BLaER1 (cell line): ENCODE measurements at regions not wholly inside any gene's neighbourhood (a gene's known extent, or its start where the extent isn't known, plus 50 kb on each side); places are given as distances from the start of the nearest gene placed in this dataset.
A peak's percentile ranks its signal among the peaks of the same experiment; 100 is the strongest.
"Not testable (repeated sequence)": the region's sequence is repeated elsewhere in the genome, so short reads cannot be mapped to it uniquely, and the experiment has no call there.

Experiments used
- H3K27ac ChIP-seq: shearing (Covaris generic); formaldehyde crosslinking; 2 replicates; pipeline ENCODE4 v1.8.1; 2022
- H3K27me3 ChIP-seq: shearing (Covaris generic); formaldehyde crosslinking; 2 replicates; pipeline ENCODE4 v1.8.1; 2022
- H3K36me3 ChIP-seq: shearing (Covaris generic); formaldehyde crosslinking; 2 replicates; pipeline ENCODE4 v1.8.1; 2022
- H3K4me1 ChIP-seq: shearing (Covaris generic); formaldehyde crosslinking; 2 replicates; pipeline ENCODE4 v1.8.1; 2022
- H3K4me2 ChIP-seq: shearing (Covaris generic); formaldehyde crosslinking; 2 replicates; pipeline ENCODE4 v1.8.1; 2022
- H3K4me3 ChIP-seq: shearing (Covaris generic); formaldehyde crosslinking; 2 replicates; pipeline ENCODE4 v1.8.1; 2022
- H3K9ac ChIP-seq: shearing (Covaris generic); formaldehyde crosslinking; 2 replicates; pipeline ENCODE4 v1.8.1; 2022
- H3K9me3 ChIP-seq: shearing (Covaris generic); formaldehyde crosslinking; 2 replicates; pipeline ENCODE4 v1.8.1; 2022
- H4K20me1 ChIP-seq: shearing (Covaris generic); formaldehyde crosslinking; 2 replicates; pipeline ENCODE4 v1.8.1; 2022
- Cebpa-rat ChIP-seq: shearing (Covaris generic); IDR thresholded peaks from 2 replicates; pipeline ENCODE4 v1.8.1; 2022

DNA sequence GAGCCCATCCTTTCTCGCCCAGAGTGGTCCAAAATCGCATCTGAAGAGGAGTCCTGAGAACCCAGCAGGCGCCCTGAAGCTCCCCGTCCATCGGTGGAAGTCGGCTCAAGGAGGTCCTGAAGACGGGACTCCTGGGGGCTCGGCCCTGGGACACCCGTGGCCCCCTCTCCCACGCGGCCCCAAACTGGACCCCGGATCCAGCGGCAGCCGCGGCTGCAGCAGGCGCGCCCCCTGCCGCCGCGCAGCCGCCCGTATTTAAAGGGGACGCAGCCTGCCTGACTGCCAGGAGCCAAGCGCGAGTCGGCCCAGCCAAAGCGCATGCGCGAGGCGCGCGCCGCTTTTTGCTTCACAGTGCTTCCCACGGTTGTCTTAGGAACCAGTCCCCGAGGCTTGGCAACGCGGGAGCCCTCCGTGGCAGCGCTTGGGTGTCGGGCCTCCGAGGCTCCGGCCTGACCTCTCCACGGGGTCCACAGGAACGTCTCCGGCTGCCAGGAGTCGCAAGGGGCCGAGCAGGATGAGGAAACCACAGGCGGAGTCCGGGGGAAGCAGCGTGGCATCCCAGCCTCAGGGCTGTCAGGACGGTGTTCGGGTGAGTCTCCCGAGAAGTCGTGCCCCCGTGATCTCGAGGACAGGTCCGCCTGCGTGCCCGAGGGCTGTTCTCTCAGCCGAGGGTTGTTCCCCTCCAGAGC lies 691.6 kb downstream of the KCNJ18 start:
- not testable (repeated sequence) for H4K20me1 ChIP-seq, H3K4me1 ChIP-seq, H3K9me3 ChIP-seq, H3K4me2 ChIP-seq, H3K9ac ChIP-seq, H3K27ac ChIP-seq, H3K27me3 ChIP-seq, H3K4me3 ChIP-seq, H3K36me3 ChIP-seq

DNA sequence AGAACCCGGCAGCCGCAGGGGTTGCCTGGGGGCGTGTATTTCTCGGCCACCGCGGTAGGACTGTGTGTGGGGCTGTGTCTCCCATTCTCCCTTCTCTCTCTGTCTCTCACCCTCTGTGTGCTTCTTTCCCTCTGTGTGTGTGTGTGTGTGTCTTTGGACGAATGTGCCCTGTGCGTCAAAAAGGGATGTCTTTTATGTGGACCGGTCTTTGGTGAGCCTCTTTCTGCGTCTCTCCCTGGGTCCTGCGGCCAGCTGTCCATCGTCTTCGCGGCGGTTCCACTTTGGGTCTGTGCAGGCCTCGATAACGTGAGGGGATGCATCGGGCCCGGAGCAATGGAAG lies 692.1 kb downstream of the KCNJ18 start:
- H3K4me3 ChIP-seq, H3K27me3 ChIP-seq, H3K4me1 ChIP-seq, H3K4me2 ChIP-seq, H3K9ac ChIP-seq, H3K27ac ChIP-seq, H3K36me3 ChIP-seq, H3K9me3 ChIP-seq, H4K20me1 ChIP-seq: not testable (repeated sequence)

DNA sequence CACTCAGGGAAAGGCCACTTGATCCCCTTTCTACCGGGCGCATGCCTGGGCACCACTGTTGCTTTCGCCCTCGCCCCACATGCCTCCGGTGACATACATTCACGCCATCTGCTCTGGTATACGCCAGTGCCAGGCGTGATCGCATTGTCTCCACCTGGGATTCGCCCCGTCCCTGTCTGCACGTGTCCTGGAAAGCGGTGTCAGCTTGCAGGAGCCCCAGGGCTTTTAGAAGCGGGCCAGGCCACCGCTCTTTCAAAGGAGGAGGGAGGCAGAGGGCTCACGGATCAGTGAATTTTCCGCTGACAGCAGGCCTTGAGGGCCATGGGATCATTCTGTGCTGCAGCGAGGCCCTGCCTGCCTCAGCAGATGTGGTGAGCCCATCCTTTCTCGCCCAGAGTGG lies 706.1 kb downstream of the KCNJ18 start:
- H3K4me2 ChIP-seq, H3K4me1 ChIP-seq, H3K27ac ChIP-seq, H3K9me3 ChIP-seq, H3K27me3 ChIP-seq, H3K36me3 ChIP-seq, H3K9ac ChIP-seq, H3K4me3 ChIP-seq, H4K20me1 ChIP-seq: not testable (repeated sequence)

DNA sequence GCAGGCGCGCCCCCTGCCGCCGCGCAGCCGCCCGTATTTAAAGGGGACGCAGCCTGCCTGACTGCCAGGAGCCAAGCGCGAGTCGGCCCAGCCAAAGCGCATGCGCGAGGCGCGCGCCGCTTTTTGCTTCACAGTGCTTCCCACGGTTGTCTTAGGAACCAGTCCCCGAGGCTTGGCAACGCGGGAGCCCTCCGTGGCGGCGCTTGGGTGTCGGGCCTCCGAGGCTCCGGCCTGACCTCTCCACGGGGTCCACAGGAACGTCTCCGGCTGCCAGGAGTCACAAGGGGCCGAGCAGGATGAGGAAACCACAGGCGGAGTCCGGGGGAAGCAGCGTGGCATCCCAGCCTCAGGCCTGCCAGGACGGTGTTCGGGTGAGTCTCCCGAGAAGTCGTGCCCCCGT lies 706.7 kb downstream of the KCNJ18 start:
- not testable (repeated sequence) for H3K9me3 ChIP-seq, H3K4me3 ChIP-seq, H3K27me3 ChIP-seq, H3K36me3 ChIP-seq, H3K4me2 ChIP-seq, H3K4me1 ChIP-seq, H3K27ac ChIP-seq, H3K9ac ChIP-seq, H4K20me1 ChIP-seq

DNA sequence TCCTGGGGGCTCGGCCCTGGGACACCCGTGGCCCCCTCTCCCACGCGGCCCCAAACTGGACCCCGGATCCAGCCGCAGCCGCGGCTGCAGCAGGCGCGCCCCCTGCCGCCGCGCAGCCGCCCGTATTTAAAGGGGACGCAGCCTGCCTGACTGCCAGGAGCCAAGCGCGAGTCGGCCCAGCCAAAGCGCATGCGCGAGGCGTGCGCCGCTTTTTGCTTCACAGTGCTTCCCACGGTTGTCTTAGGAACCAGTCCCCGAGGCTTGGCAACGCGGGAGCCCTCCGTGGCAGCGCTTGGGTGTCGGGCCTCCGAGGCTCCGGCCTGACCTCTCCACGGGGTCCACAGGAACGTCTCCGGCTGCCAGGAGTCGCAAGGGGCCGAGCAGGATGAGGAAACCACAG lies 712.8 kb downstream of the KCNJ18 start:
- not testable (repeated sequence) for H3K4me1 ChIP-seq, H3K36me3 ChIP-seq, H3K27ac ChIP-seq, H4K20me1 ChIP-seq, H3K4me3 ChIP-seq, H3K4me2 ChIP-seq, H3K9ac ChIP-seq, H3K27me3 ChIP-seq
- H3K9me3 ChIP-seq, result peaks cover 18% of the 10 kb centered on the region

DNA sequence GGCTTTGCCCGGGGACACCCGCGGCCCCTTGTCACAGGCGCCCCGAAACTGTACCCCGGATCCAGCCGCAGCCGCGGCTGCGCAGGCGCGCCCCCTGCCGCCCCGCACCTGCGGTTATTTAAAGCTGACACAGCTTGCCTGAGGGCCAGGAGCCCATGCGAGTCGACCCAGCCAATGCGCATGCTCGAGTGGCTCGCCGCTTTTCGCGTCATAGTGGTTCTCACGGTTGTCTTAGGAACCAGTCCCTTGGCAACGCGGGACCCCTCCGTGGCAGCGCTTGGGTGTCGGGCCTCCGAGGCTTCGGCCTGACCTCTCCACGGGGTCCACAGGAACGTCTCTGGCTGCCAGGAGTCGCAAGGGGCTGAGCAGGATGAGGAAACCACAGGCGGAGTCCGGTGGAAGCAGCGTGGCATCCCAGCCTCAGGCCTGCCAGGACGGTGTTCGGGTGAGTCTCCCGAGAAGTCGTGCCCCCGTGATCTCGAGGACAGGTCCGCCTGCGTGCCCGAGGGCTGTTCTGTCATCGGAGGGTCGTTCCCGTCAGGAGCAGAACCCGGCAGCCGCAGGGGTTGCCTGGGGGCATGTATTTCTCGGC lies 716.9 kb downstream of the KCNJ18 start:
- Histone ChIP-seq H3K4me3 (no peak overlapping the region), H4K20me1 (no peaks in the 10 kb centered on the region), H3K4me1 (no peaks in the 10 kb centered on the region), H3K9ac (no peak overlapping the region), H3K9me3 (peaks cover 39% of the 10 kb centered on the region), H3K27me3 (no peaks in the 10 kb centered on the region), H3K4me2 (no peak overlapping the region), H3K27ac (no peak overlapping the region), H3K36me3 (no peaks in the 10 kb centered on the region)
- TF ChIP-seq Cebpa-rat, result no peak

DNA sequence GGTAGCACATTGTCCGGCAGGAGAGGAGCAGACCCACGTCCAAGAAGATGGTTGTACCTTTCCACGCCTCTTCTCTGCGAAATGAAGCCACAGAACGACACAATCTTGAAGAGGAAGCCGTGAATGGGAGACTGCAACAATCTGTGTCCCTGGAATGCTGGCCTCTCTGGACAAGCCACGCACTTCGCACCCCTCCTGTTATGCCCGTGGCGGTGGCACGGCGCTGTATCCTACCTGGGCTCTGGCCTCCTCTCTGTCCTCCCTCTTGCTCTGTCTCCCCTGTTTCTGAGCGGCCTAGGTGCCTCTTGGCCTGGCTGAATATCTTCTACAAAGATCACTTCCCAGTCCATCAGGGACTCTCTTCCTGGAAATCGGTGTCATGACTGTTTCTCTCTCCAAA lies 717.8 kb downstream of the KCNJ18 start:
- no peak overlapping the region for H3K4me2 ChIP-seq
- no peaks in the 10 kb centered on the region for H4K20me1 ChIP-seq
- no peaks in the 10 kb centered on the region for H3K4me1 ChIP-seq
- no peak overlapping the region for H3K27ac ChIP-seq
- H3K9ac ChIP-seq, result no peak overlapping the region
- H3K36me3 ChIP-seq, result no peaks in the 10 kb centered on the region
- peaks cover 39% of the 10 kb centered on the region for H3K9me3 ChIP-seq
- TF ChIP-seq Cebpa-rat, result no peak
- no peak overlapping the region for H3K4me3 ChIP-seq
- no peaks in the 10 kb centered on the region for H3K27me3 ChIP-seq

DNA sequence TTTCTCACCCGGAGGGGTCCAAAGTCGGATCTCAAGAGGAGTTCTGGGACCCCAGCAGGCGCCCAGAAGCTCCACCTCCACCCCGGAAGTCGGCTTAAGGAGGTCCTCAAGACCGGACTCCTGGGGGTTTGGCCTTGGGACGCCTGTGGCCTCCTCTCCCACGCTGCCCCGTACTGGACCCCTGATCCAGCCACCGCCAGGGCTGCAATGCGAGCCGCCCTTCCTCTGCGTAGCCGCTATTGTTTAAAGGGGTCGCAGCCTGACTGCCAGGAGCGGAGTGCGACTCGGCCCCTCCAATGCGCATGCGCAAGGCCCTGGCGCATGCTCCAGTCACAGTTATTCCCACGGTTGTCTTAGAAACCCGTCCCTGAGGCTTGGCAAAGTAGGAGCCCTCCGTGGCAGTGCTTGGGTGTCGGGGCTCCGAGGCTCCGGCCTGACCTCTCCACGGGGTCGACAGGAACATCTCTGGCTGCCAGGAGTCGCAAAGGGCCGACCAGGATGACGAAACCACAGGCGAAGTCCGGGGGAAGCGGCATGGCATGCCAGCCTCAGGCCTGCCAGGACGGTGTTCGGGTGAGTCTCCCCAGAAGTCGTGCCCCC lies 719.0 kb downstream of the KCNJ18 start:
- no peak for TF ChIP-seq Cebpa-rat
- Histone ChIP-seq H3K27ac (no peak overlapping the region), H3K4me2 (no peak overlapping the region), H3K27me3 (no peaks in the 10 kb centered on the region), H3K9ac (no peak overlapping the region), H3K36me3 (no peaks in the 10 kb centered on the region), H3K4me3 (no peak overlapping the region), H4K20me1 (no peaks in the 10 kb centered on the region), H3K9me3 (peaks cover 39% of the 10 kb centered on the region), H3K4me1 (no peaks in the 10 kb centered on the region)

DNA sequence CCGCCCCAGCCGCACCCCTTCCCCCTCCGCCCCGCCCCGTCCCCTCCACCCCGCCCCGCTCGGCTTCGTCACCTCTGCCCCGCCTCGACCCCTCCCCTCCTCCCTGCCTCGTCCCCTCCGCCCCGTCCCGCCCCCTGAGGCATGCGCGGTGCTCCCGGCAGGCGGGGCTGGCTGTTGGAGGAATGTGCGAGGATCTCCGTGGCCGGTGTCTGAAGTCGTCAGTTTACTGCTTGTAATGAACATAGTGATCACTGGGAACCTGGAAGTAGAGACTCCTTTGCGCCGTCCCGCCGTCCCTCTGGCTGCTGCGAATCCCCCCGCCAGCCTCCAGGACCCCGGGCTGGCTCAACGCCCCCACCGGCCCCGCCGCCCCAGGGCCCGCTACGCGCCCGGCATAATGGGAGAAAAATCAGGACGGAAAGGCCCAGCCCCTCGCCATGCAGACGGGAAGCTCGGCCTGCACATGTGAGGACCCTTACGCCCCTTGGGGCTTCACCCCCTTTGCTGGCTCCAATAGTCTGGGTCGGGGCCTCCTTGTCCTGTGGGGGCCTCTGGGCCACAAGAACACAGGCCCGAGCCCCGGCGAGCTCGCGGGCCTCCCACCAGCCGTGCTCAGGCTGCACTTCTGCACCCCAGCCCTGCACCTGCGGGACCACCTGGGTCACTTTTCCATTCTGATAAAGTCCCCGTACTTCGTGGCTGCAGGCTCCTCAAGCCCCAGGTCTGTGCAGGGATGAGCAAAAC lies 743.1 kb downstream of the KCNJ18 start:
- no peak for TF ChIP-seq Cebpa-rat
- H3K27me3 ChIP-seq, result no peaks in the 10 kb centered on the region
- no peaks in the 10 kb centered on the region; the same call in 1 of the 2 replicates for H3K9me3 ChIP-seq
- H3K27ac ChIP-seq, result no peak overlapping the region
- no peaks in the 10 kb centered on the region for H4K20me1 ChIP-seq
- no peaks in the 10 kb centered on the region for H3K4me1 ChIP-seq
- H3K4me2 ChIP-seq, result no peak overlapping the region
- H3K9ac ChIP-seq, result no peak overlapping the region
- H3K4me3 ChIP-seq, result no peak overlapping the region
- no peaks in the 10 kb centered on the region for H3K36me3 ChIP-seq

DNA sequence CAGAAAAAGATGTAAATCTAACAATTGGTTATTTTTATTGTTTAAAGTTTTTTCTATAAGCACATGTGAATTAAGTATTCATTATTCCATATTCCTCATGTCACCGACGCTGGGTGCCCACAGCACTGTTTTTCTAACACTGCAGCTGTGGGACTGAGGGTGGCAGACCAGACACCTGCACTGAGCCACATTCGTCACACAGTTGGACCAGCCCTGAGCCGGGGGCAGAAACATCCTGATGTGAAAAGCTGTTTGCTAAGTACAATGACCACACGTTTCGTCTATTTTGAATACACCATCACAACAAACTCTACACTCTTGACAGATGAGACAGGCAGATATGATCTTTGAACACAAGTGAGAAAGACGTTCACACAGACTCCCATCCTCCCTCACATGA lies 749.5 kb downstream of the KCNJ18 start:
- TF ChIP-seq Cebpa-rat, result no peak
- no peak overlapping the region for H3K9ac ChIP-seq
- H3K4me2 ChIP-seq, result peak overlapping the region; percentile 22; the same call in 1 of the 2 replicates
- no peaks in the 10 kb centered on the region for H3K36me3 ChIP-seq
- H3K9me3 ChIP-seq, result no peaks in the 10 kb centered on the region
- 0 out of 2 replicates have a peak overlapping the region, but pooled peaks have one; percentile 10 for H3K27ac ChIP-seq
- peaks cover 10% of the 10 kb centered on the region; the same call in 1 of the 2 replicates for H3K4me1 ChIP-seq
- H4K20me1 ChIP-seq, result no peaks in the 10 kb centered on the region
- no peak overlapping the region for H3K4me3 ChIP-seq
- H3K27me3 ChIP-seq, result no peaks in the 10 kb centered on the region
